BJ (cell line): ENCODE measurements at regions not wholly inside any gene's neighbourhood (a gene's known extent, or its start where the extent isn't known, plus 50 kb on each side); places are given as distances from the start of the nearest gene placed in this dataset.

Source experiments
- CTCF ChIA-PET: fragments of 350-600 bp; formaldehyde crosslinking; extraction: SDS; loops from one replicate; lab custom pipeline; 2021; ENCODE audit warnings: antibody characterized with exemption, inconsistent platforms; lab: Yijun Ruan, JAX
- POLR2A ChIA-PET: fragments of 300-600 bp; sonication (Branson Sonifier 250); formaldehyde crosslinking; extraction: SDS; loops from one replicate; lab custom pipeline; 2021; ENCODE audit warnings: antibody characterized with exemption; lab: Charles Lee
- DNase-seq: peaks from one replicate; pipeline ENCODE4 v3.0.0-alpha.2; 2011; ENCODE audit warnings: low read depth
- H3K27me3 ChIP-seq: 2 replicates; pipeline ENCODE4 v1.6.0; 2011; ENCODE audit warnings: low read length; ENCODE audit not compliant: control insufficient read depth, insufficient read depth
- H3K36me3 ChIP-seq: 2 replicates; pipeline ENCODE4 v1.5.1; 2011; ENCODE audit warnings: low read length; ENCODE audit not compliant: control insufficient read depth, insufficient read depth
- H3K4me3 ChIP-seq: 2 replicates; pipeline ENCODE4 v1.5.1; 2011; ENCODE audit warnings: low read depth, mild to moderate bottlenecking, control low read depth, low read length
- CTCF ChIP-seq: IDR thresholded peaks from 2 replicates; pipeline ENCODE4 v1.5.1; 2011; ENCODE audit warnings: low read depth, mild to moderate bottlenecking, control low read depth, inconsistent platforms, low read length, moderate library complexity; ENCODE audit not compliant: insufficient read depth

GRCh38 chr12:107397890-107398500 is 287.6 kb upstream of the PWP1 start:
- Histone ChIP-seq H3K4me3 (no peak overlapping the region), H3K36me3 (no peaks in the 10 kb centered on the region), H3K27me3 (no peaks in the 10 kb centered on the region)
- POLR2A ChIA-PET, result no interaction called here
- CTCF ChIA-PET, result interaction anchor here (1.1 kb wide), 1 partner anchor 9 kb away, joined by 3 read pairs; no protein-coding TSS in a partner anchor
- no peak for DNase-seq
- TF ChIP-seq CTCF, result no peak

GRCh38 chr12:107399046-107399445 is 286.6 kb upstream of the PWP1 start:
- no peak for TF ChIP-seq CTCF
- CTCF ChIA-PET, result interaction anchor here (0.9 kb wide), 1 partner anchor 267 kb away, joined by 4 read pairs; no protein-coding TSS in a partner anchor
- no peak for DNase-seq
- POLR2A ChIA-PET, result no interaction called here
- H3K36me3 ChIP-seq, result no peaks in the 10 kb centered on the region
- no peaks in the 10 kb centered on the region for H3K27me3 ChIP-seq
- H3K4me3 ChIP-seq, result no peak overlapping the region

- H3K4me3 ChIP-seq, result no peak overlapping the region
- no peaks in the 10 kb centered on the region for H3K36me3 ChIP-seq
- ChIA-PET CTCF (interaction anchor here (1.0 to 7.6 kb wide), 3 partner anchors 15 to 273 kb away, joined by 3 to 65 read pairs (median 3); no protein-coding TSS in a partner anchor), POLR2A (no interaction called here)
- H3K27me3 ChIP-seq, result no peaks in the 10 kb centered on the region
- no peak for TF ChIP-seq CTCF
- no peak for DNase-seq
Observed at GRCh38 chr12:107400686-107401447, 284.7 kb upstream of the PWP1 start.

- Histone ChIP-seq H3K36me3 (no peaks in the 10 kb centered on the region), H3K27me3 (no peaks in the 10 kb centered on the region), H3K4me3 (no peak overlapping the region)
- peak; percentile 68 for TF ChIP-seq CTCF
- POLR2A ChIA-PET, result interaction anchor here (0.6 kb wide), 1 partner anchor 16 kb away, joined by 3 read pairs; no protein-coding TSS in a partner anchor
- DNase-seq, result no peak
- CTCF ChIA-PET, result interaction anchor here (0.5 to 7.6 kb wide), 14 partner anchors 8 to 278 kb away, joined by 3 to 65 read pairs (median 3); no protein-coding TSS in a partner anchor
Observed at GRCh38 chr12:107402041-107403022, 283.3 kb upstream of the PWP1 start.
